ENCODE measurements at regions not wholly inside any gene's neighbourhood (a gene's known extent, or its start where the extent isn't known, plus 50 kb on each side); places are given as distances from the start of the nearest gene placed in this dataset.

DNA sequence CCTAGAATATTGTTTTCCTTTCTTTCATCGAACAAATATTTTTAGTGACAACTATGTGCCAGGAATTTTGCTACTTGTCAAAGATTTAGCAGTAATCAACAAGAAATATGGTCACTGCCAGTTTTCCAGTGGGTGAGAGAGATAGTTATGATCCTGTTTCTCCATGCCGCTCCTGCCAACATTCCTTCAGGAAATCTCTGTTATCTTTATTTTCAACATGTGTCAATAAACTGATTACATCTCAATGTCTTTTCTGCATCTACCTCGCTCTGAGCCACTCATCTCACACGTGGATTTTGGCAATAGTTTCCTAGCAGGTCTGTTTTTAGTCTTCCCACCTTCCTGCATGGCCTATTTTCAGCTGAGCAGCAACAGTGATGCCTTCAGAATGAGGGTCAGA, 650.0 kb upstream of the STXBP6 start:
- TF ChIP-seq POLR2AphosphoS2 (conservative IDR thresholded peaks at IDR 0.05; ENCODE audit: low read length) (no peak), RAD21 (conservative IDR thresholded peaks at IDR 0.05 in 1 of 2, IDR thresholded peaks at IDR 0.05 in 1 of 2) (no peak), PHF8 (IDR thresholded peaks at IDR 0.05; ENCODE audit: borderline replicate concordance, low read depth) (no peak), POLR2A (IDR thresholded peaks at IDR 0.05; ENCODE audit: low read length) (no peak), SMC3 (IDR thresholded peaks at IDR 0.05) (no peak), JUNB (IDR thresholded peaks at IDR 0.05) (no peak)
- TF ChIP-seq, protein P1, sequence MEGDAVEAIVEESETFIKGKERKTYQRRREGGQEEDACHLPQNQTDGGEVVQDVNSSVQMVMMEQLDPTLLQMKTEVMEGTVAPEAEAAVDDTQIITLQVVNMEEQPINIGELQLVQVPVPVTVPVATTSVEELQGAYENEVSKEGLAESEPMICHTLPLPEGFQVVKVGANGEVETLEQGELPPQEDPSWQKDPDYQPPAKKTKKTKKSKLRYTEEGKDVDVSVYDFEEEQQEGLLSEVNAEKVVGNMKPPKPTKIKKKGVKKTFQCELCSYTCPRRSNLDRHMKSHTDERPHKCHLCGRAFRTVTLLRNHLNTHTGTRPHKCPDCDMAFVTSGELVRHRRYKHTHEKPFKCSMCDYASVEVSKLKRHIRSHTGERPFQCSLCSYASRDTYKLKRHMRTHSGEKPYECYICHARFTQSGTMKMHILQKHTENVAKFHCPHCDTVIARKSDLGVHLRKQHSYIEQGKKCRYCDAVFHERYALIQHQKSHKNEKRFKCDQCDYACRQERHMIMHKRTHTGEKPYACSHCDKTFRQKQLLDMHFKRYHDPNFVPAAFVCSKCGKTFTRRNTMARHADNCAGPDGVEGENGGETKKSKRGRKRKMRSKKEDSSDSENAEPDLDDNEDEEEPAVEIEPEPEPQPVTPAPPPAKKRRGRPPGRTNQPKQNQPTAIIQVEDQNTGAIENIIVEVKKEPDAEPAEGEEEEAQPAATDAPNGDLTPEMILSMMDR (IDR thresholded peaks at IDR 0.05), result no peak
- TF ChIP-seq, protein P2, sequence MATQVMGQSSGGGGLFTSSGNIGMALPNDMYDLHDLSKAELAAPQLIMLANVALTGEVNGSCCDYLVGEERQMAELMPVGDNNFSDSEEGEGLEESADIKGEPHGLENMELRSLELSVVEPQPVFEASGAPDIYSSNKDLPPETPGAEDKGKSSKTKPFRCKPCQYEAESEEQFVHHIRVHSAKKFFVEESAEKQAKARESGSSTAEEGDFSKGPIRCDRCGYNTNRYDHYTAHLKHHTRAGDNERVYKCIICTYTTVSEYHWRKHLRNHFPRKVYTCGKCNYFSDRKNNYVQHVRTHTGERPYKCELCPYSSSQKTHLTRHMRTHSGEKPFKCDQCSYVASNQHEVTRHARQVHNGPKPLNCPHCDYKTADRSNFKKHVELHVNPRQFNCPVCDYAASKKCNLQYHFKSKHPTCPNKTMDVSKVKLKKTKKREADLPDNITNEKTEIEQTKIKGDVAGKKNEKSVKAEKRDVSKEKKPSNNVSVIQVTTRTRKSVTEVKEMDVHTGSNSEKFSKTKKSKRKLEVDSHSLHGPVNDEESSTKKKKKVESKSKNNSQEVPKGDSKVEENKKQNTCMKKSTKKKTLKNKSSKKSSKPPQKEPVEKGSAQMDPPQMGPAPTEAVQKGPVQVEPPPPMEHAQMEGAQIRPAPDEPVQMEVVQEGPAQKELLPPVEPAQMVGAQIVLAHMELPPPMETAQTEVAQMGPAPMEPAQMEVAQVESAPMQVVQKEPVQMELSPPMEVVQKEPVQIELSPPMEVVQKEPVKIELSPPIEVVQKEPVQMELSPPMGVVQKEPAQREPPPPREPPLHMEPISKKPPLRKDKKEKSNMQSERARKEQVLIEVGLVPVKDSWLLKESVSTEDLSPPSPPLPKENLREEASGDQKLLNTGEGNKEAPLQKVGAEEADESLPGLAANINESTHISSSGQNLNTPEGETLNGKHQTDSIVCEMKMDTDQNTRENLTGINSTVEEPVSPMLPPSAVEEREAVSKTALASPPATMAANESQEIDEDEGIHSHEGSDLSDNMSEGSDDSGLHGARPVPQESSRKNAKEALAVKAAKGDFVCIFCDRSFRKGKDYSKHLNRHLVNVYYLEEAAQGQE (IDR thresholded peaks at IDR 0.05), result no peak
- TF ChIP-seq, protein P3, sequence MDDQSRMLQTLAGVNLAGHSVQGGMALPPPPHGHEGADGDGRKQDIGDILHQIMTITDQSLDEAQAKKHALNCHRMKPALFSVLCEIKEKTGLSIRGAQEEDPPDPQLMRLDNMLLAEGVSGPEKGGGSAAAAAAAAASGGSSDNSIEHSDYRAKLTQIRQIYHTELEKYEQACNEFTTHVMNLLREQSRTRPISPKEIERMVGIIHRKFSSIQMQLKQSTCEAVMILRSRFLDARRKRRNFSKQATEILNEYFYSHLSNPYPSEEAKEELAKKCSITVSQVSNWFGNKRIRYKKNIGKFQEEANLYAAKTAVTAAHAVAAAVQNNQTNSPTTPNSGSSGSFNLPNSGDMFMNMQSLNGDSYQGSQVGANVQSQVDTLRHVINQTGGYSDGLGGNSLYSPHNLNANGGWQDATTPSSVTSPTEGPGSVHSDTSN (IDR thresholded peaks at IDR 0.05), result no peak
- TF ChIP-seq, protein P4, sequence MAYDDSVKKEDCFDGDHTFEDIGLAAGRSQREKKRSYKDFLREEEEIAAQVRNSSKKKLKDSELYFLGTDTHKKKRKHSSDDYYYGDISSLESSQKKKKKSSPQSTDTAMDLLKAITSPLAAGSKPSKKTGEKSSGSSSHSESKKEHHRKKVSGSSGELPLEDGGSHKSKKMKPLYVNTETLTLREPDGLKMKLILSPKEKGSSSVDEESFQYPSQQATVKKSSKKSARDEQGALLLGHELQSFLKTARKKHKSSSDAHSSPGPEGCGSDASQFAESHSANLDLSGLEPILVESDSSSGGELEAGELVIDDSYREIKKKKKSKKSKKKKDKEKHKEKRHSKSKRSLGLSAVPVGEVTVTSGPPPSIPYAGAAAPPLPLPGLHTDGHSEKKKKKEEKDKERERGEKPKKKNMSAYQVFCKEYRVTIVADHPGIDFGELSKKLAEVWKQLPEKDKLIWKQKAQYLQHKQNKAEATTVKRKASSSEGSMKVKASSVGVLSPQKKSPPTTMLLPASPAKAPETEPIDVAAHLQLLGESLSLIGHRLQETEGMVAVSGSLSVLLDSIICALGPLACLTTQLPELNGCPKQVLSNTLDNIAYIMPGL (CRISPR knock-in tag; IDR thresholded peaks at IDR 0.05; ENCODE audit: borderline replicate concordance), result no peak
